Ascending aorta (tissue), 2 donors: ENCODE measurements at regions not wholly inside any gene's neighbourhood (a gene's known extent, or its start where the extent isn't known, plus 50 kb on each side); places are given as distances from the start of the nearest gene placed in this dataset.

Source experiments
- DNase-seq, 2 donors: peaks; one replicate each; pipeline ENCODE4 v3.0.0-alpha.2; 2019; ENCODE audit warnings: low spot score in 2 of 2
- H3K27ac ChIP-seq, 2 donors: fragments of 200-600 bp; sonication (generic); one replicate each; pipeline ENCODE4 v1.5.1; 2016 to 2017; ENCODE audit warnings: mild to moderate bottlenecking in 1 of 2
- H3K27me3 ChIP-seq: fragments of 200-600 bp; sonication (generic); one replicate; pipeline ENCODE4 v1.5.1; 2017
- H3K36me3 ChIP-seq, 2 donors: fragments of 200-600 bp; sonication (generic); one replicate each; pipeline ENCODE4 v1.5.1; 2016
- H3K4me1 ChIP-seq, 2 donors: fragments of 200-600 bp; sonication (generic); one replicate each; pipeline ENCODE4 v1.5.1; 2016 to 2017; ENCODE audit warnings: mild to moderate bottlenecking in 1 of 2
- H3K4me3 ChIP-seq, 2 donors: fragments of 200-600 bp; sonication (generic); one replicate each; pipeline ENCODE4 v1.5.1; 2016 to 2017; ENCODE audit warnings: mild to moderate bottlenecking in 1 of 2
- H3K9me3 ChIP-seq, 2 donors: fragments of 200-600 bp; sonication (generic); one replicate each; pipeline ENCODE4 v1.5.1; 2016
- intact Hi-C: fragments of 100-400 bp; cut with DNase I; formaldehyde crosslinking; loops from one replicate; pipeline ENCODE4 v1.15.1; 2023
- TF ChIP-seq, protein P1 (sequence below), 3 experiments: fragments of 200-600 bp in 2 of 3; fragments of 450-650 bp in 1 of 3; sonication (generic) in 2 of 3; IDR thresholded peaks; one replicate each; pipeline ENCODE4 v1.5.1; 2016 to 2019; ENCODE audit warnings: antibody characterized with exemption in 3 of 3, mild to moderate bottlenecking in 1 of 3, moderate library complexity in 1 of 3

- Histone ChIP-seq H3K27me3 (no peaks in the 10 kb centered on the region), H3K9me3 (peaks cover 14 to 21% of the 10 kb centered on the region in 2 donors), H3K4me3 (no peak overlapping the region), H3K36me3 (no peaks in the 10 kb centered on the region), H3K4me1 (no peaks in the 10 kb centered on the region), H3K27ac (no peak overlapping the region)
- no peak for DNase-seq
- TF ChIP-seq, protein P1, sequence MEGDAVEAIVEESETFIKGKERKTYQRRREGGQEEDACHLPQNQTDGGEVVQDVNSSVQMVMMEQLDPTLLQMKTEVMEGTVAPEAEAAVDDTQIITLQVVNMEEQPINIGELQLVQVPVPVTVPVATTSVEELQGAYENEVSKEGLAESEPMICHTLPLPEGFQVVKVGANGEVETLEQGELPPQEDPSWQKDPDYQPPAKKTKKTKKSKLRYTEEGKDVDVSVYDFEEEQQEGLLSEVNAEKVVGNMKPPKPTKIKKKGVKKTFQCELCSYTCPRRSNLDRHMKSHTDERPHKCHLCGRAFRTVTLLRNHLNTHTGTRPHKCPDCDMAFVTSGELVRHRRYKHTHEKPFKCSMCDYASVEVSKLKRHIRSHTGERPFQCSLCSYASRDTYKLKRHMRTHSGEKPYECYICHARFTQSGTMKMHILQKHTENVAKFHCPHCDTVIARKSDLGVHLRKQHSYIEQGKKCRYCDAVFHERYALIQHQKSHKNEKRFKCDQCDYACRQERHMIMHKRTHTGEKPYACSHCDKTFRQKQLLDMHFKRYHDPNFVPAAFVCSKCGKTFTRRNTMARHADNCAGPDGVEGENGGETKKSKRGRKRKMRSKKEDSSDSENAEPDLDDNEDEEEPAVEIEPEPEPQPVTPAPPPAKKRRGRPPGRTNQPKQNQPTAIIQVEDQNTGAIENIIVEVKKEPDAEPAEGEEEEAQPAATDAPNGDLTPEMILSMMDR (IDR thresholded peaks at IDR 0.05): no peak
- intact Hi-C loops: no loop called here
Observed at GRCh38 chr9:93871286-93871685, 83.9 kb downstream of the BARX1 start.

DNA sequence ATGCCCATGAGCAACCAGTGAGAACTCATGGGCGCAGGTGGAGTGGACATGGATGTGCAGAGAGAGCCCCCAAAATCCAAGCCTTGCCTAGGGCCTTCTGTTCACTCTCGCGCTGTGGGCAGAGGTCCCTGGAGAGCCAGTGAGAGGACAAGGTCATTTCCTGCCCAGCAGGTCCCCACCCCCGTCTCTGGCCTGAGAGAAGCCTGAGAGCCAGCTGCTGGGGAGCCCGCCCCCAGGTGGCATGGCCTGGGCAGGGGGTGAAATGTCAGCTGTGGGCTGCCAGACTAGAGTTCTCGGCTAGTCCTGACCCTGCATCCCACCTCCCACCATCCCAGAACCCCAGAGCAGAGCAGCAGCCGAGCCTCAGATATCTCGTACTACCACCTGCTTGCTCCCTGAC, 85.3 kb downstream of the BARX1 start:
- Histone ChIP-seq H3K4me1 (no peaks in the 10 kb centered on the region), H3K9me3 (peaks cover 7 to 12% of the 10 kb centered on the region in 2 donors), H3K36me3 (no peaks in the 10 kb centered on the region), H3K27ac (no peak overlapping the region), H3K27me3 (no peaks in the 10 kb centered on the region), H3K4me3 (no peak overlapping the region)
- TF ChIP-seq, protein P1 (IDR thresholded peaks at IDR 0.05): no peak
- intact Hi-C loops: no loop called here
- DNase-seq: no peak

DNA sequence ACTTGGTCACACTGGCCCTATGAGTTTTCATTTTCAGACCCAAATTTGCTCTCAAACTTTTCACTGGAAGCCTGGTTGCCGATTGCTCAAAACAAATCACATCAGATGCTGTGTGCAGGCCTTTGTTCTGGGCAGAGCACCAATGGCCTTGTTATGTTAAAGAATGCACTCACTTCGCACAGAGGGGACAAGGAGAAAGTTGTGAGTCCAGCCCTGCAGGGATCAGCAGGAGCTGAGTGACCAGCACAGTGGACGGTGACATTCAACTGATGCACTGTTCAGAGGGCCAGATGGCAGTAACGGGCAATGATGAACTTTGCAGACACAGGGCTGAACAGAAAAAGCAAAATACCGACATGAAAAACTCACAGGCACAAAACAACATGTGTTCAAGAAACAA, 86.1 kb downstream of the BARX1 start:
- TF ChIP-seq, protein P1 (IDR thresholded peaks at IDR 0.05): no peak
- H3K27ac ChIP-seq: no peak overlapping the region
- H3K9me3 ChIP-seq: peaks cover 0 to 4% of the 10 kb centered on the region in 2 donors
- intact Hi-C loops: no loop called here
- no peaks in the 10 kb centered on the region for H3K4me1 ChIP-seq
- H3K27me3 ChIP-seq: no peaks in the 10 kb centered on the region
- H3K4me3 ChIP-seq: no peak overlapping the region
- DNase-seq: no peak
- H3K36me3 ChIP-seq: no peaks in the 10 kb centered on the region

DNA sequence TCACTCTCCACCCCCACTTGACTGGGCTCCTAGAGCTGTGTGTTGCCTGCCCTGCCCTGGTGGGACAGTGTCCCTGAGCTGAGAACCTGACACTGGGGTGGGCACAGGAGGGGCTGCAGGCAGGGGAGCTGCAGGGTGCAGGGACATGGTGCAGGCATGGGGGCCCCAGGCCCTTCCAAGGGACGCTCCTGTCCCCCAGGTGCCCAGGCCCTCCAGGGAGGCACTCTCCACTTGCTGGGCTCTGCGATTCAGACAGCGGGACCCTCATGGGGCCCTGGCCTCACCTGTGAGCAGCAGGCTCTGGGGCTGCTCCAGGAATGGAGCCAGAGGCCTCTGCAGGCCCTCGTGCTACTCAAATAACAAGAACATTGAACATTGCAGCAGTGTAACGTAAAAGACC, 89.4 kb downstream of the BARX1 start:
- no peaks in the 10 kb centered on the region for H3K27me3 ChIP-seq
- H3K4me3 ChIP-seq: no peak overlapping the region
- no peaks in the 10 kb centered on the region for H3K4me1 ChIP-seq
- TF ChIP-seq, protein P1 (IDR thresholded peaks at IDR 0.05): no peak
- H3K27ac ChIP-seq: no peak overlapping the region
- H3K9me3 ChIP-seq: no peaks in the 10 kb centered on the region
- intact Hi-C loops: no loop called here
- H3K36me3 ChIP-seq: no peaks in the 10 kb centered on the region
- DNase-seq: no peak

- H3K27me3 ChIP-seq: no peaks in the 10 kb centered on the region
- no peak for DNase-seq
- H3K9me3 ChIP-seq: no peaks in the 10 kb centered on the region
- H3K4me1 ChIP-seq: no peaks in the 10 kb centered on the region
- no peaks in the 10 kb centered on the region for H3K36me3 ChIP-seq
- intact Hi-C loops: no loop called here
- no peak overlapping the region for H3K27ac ChIP-seq
- no peak overlapping the region for H3K4me3 ChIP-seq
- TF ChIP-seq, protein P1 (IDR thresholded peaks at IDR 0.05): no peak
Observed at GRCh38 chr9:93865245-93865644, 89.9 kb downstream of the BARX1 start.

- no peaks in the 10 kb centered on the region for H3K9me3 ChIP-seq
- intact Hi-C loops: no loop called here
- DNase-seq: no peak
Observed at GRCh38 chr9:93864840-93865239, 90.3 kb downstream of the BARX1 start.

More at GRCh38 chr9:93864840-93865239, 90.3 kb downstream of the BARX1 start:
- Histone ChIP-seq H3K4me1 (no peaks in the 10 kb centered on the region), H3K36me3 (no peaks in the 10 kb centered on the region), H3K4me3 (no peak overlapping the region), H3K27ac (no peak overlapping the region), H3K27me3 (no peaks in the 10 kb centered on the region)
- TF ChIP-seq, protein P1 (IDR thresholded peaks at IDR 0.05): no peak
